ENCODE measurements at regions not wholly inside any gene's neighbourhood (a gene's known extent, or its start where the extent isn't known, plus 50 kb on each side); places are given as distances from the start of the nearest gene placed in this dataset.

GRCh38 chr3:181862502-181862901, 150.8 kb downstream of the SOX2 start:
- H3K36me3 ChIP-seq (replicated peaks in 1 of 2; ENCODE audit: control insufficient read depth in 1 of 2, insufficient read depth in 2 of 2, low read length in 1 of 2): no peaks in the 10 kb centered on the region
- CTCF ChIA-PET: no interaction called here

GRCh38 chr3:181868576-181869082, 156.9 kb downstream of the SOX2 start:
- no peak for DNase-seq
- Histone ChIP-seq H2AFZ (ENCODE audit: low read depth) (no peak overlapping the region), H3K79me2 (ENCODE audit: insufficient read depth) (no peaks in the 10 kb centered on the region), H3K4me3 (ENCODE audit: low read depth in 2 of 2, low read length in 1 of 2) (no peak overlapping the region), H3K36me3 (replicated peaks in 1 of 2; ENCODE audit: control insufficient read depth in 1 of 2, insufficient read depth in 2 of 2, low read length in 1 of 2) (no peaks in the 10 kb centered on the region), H3K9me3 (no peaks in the 10 kb centered on the region), H3K9ac (no peak overlapping the region), H3K27ac (ENCODE audit: low read depth in 2 of 2, low read length in 1 of 2) (no peak overlapping the region), H3K4me2 (no peak overlapping the region), H3K9me2 (no peaks in the 10 kb centered on the region), H3K27me3 (ENCODE audit: insufficient read depth) (no peaks in the 10 kb centered on the region), H4K20me1 (ENCODE audit: insufficient read depth) (no peaks in the 10 kb centered on the region), H3F3A (replicated peaks; ENCODE audit: insufficient read depth) (no peaks in the 10 kb centered on the region), H3K4me1 (ENCODE audit: control insufficient read depth in 1 of 2, insufficient read depth in 2 of 2, low read depth in 1 of 2, low read length in 1 of 2) (no peaks in the 10 kb centered on the region)
- ChIA-PET POLR2A (no interaction called here), CTCF (no interaction called here)
- TF ChIP-seq TEAD4 (IDR thresholded peaks at IDR 0.05; ENCODE audit: borderline replicate concordance, insufficient read depth) (no peak), EZH2phosphoT487 (IDR thresholded peaks at IDR 0.05; ENCODE audit: borderline replicate concordance, low read depth) (no peak), CHD2 (IDR thresholded peaks at IDR 0.05; ENCODE audit: low read length, partially characterized antibody) (no peak), RCOR1 (IDR thresholded peaks at IDR 0.05; ENCODE audit: low read length) (no peak), POLR2AphosphoS5 (IDR thresholded peaks at IDR 0.05; ENCODE audit: low read depth, low read length) (no peak), REST (IDR thresholded peaks at IDR 0.05; ENCODE audit: low read depth, low read length) (no peak), EP300 (IDR thresholded peaks at IDR 0.05; ENCODE audit: borderline replicate concordance in 1 of 2, low read depth in 1 of 2, low read length in 1 of 2) (no peak), NFIC (IDR thresholded peaks at IDR 0.05; ENCODE audit: borderline replicate concordance) (no peak), RFX5 (IDR thresholded peaks at IDR 0.05; ENCODE audit: low read length) (no peak), NRF1 (IDR thresholded peaks at IDR 0.05; ENCODE audit: low read depth, low read length) (no peak)
- TF ChIP-seq, protein P1, sequence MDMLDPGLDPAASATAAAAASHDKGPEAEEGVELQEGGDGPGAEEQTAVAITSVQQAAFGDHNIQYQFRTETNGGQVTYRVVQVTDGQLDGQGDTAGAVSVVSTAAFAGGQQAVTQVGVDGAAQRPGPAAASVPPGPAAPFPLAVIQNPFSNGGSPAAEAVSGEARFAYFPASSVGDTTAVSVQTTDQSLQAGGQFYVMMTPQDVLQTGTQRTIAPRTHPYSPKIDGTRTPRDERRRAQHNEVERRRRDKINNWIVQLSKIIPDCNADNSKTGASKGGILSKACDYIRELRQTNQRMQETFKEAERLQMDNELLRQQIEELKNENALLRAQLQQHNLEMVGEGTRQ (IDR thresholded peaks at IDR 0.05; ENCODE audit: borderline replicate concordance, low read depth, low read length): no peak
- TF ChIP-seq, protein P2, sequence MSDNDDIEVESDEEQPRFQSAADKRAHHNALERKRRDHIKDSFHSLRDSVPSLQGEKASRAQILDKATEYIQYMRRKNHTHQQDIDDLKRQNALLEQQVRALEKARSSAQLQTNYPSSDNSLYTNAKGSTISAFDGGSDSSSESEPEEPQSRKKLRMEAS (IDR thresholded peaks at IDR 0.05; ENCODE audit: low read depth): no peak
- TF ChIP-seq, protein P3, sequence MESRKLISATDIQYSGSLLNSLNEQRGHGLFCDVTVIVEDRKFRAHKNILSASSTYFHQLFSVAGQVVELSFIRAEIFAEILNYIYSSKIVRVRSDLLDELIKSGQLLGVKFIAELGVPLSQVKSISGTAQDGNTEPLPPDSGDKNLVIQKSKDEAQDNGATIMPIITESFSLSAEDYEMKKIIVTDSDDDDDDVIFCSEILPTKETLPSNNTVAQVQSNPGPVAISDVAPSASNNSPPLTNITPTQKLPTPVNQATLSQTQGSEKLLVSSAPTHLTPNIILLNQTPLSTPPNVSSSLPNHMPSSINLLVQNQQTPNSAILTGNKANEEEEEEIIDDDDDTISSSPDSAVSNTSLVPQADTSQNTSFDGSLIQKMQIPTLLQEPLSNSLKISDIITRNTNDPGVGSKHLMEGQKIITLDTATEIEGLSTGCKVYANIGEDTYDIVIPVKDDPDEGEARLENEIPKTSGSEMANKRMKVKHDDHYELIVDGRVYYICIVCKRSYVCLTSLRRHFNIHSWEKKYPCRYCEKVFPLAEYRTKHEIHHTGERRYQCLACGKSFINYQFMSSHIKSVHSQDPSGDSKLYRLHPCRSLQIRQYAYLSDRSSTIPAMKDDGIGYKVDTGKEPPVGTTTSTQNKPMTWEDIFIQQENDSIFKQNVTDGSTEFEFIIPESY (IDR thresholded peaks at IDR 0.05; ENCODE audit: borderline replicate concordance, low read depth): no peak
- WGBS (ENCODE audit: low lambda C conversion rate): 60% methylated on average over 4 of the region's 4 CpGs

More at GRCh38 chr3:181862502-181862901, 150.8 kb downstream of the SOX2 start:
- no peaks in the 10 kb centered on the region for H3K27me3 ChIP-seq (ENCODE audit: insufficient read depth)
- DNase-seq: no peak
- H3K27ac ChIP-seq (ENCODE audit: low read depth in 2 of 2, low read length in 1 of 2): no peak overlapping the region
- no peaks in the 10 kb centered on the region for H4K20me1 ChIP-seq (ENCODE audit: insufficient read depth)
- no peaks in the 10 kb centered on the region for H3K79me2 ChIP-seq (ENCODE audit: insufficient read depth)
- POLR2A ChIA-PET: no interaction called here
- no peak overlapping the region for H3K4me3 ChIP-seq (ENCODE audit: low read depth in 2 of 2, low read length in 1 of 2)
- no peaks in the 10 kb centered on the region for H3K4me1 ChIP-seq (ENCODE audit: control insufficient read depth in 1 of 2, insufficient read depth in 2 of 2, low read depth in 1 of 2, low read length in 1 of 2)
- H3K9me3 ChIP-seq: no peaks in the 10 kb centered on the region
- no peak overlapping the region for H3K9ac ChIP-seq
- WGBS (ENCODE audit: low lambda C conversion rate): 24% methylated on average over 3 of the region's 3 CpGs
- no peaks in the 10 kb centered on the region for H3K9me2 ChIP-seq
- no peak overlapping the region for H3K4me2 ChIP-seq
- no peak overlapping the region for H2AFZ ChIP-seq (ENCODE audit: low read depth)
- H3F3A ChIP-seq (replicated peaks; ENCODE audit: insufficient read depth): no peaks in the 10 kb centered on the region
- TF ChIP-seq NFIC (IDR thresholded peaks at IDR 0.05; ENCODE audit: borderline replicate concordance) (no peak), POLR2AphosphoS5 (IDR thresholded peaks at IDR 0.05; ENCODE audit: low read depth, low read length) (no peak), RCOR1 (IDR thresholded peaks at IDR 0.05; ENCODE audit: low read length) (no peak), JUND (IDR thresholded peaks at IDR 0.05) (no peak), CTCF (IDR thresholded peaks at IDR 0.05) (no peak), SMC3 (IDR thresholded peaks at IDR 0.05; ENCODE audit: low read depth, low read length) (no peak)

Measured in SK-N-SH (cell line).